Tibial artery (tissue), 4 donors: ENCODE measurements at regions not wholly inside any gene's neighbourhood (a gene's known extent, or its start where the extent isn't known, plus 50 kb on each side); places are given as distances from the start of the nearest gene placed in this dataset.

ENCODE experiments used
- DNase-seq, 2 donors: peaks; one replicate each; pipeline ENCODE4 v3.0.0-alpha.2; 2019
- H3K27ac ChIP-seq, 2 donors: fragments of 200-600 bp; sonication (generic) in 1 of 2; 1 replicate in 1 of 2; 2 replicates in 1 of 2; pipeline ENCODE4 v1.5.1; 2018 to 2019; ENCODE audit warnings: mild to moderate bottlenecking in 1 of 2
- H3K27me3 ChIP-seq, 2 donors: fragments of 200-600 bp; sonication (generic) in 1 of 2; one replicate each; pipeline versions ENCODE4 v1.5.1 to v1.6.0; 2016 to 2019
- H3K36me3 ChIP-seq, 3 donors: fragments of 200-600 bp; sonication (generic) in 2 of 3; one replicate each; pipeline ENCODE4 v1.5.1; 2016 to 2019; ENCODE audit warnings: mild to moderate bottlenecking in 2 of 3
- H3K4me1 ChIP-seq, 4 donors: fragments of 200-600 bp; sonication (generic) in 2 of 4; 1 replicate in 3 of 4; 2 replicates in 1 of 4; pipeline ENCODE4 v1.5.1; 2016 to 2019
- H3K4me3 ChIP-seq, 2 donors: fragments of 200-600 bp; sonication (generic) in 1 of 2; 1 replicate in 1 of 2; 2 replicates in 1 of 2; pipeline ENCODE4 v1.5.1; 2018 to 2019; ENCODE audit warnings: mild to moderate bottlenecking in 2 of 2
- H3K9me3 ChIP-seq, 3 donors: fragments of 200-600 bp; sonication (generic) in 1 of 3; one replicate each; pipeline ENCODE4 v1.5.1; 2016 to 2019
- intact Hi-C: fragments of 100-400 bp; cut with DNase I; formaldehyde crosslinking; loops from one replicate; pipeline ENCODE4 v1.15.0; 2023; ENCODE audit warnings: low total_unique reads
- TF ChIP-seq, protein P1 (sequence below), 2 experiments: fragments of 200-600 bp in 1 of 2; fragments of 450-650 bp in 1 of 2; IDR thresholded peaks; one replicate each; pipeline ENCODE4 v1.5.1; 2017 to 2019; ENCODE audit warnings: antibody characterized with exemption in 2 of 2, mild to moderate bottlenecking in 1 of 2, moderate library complexity in 1 of 2

DNA sequence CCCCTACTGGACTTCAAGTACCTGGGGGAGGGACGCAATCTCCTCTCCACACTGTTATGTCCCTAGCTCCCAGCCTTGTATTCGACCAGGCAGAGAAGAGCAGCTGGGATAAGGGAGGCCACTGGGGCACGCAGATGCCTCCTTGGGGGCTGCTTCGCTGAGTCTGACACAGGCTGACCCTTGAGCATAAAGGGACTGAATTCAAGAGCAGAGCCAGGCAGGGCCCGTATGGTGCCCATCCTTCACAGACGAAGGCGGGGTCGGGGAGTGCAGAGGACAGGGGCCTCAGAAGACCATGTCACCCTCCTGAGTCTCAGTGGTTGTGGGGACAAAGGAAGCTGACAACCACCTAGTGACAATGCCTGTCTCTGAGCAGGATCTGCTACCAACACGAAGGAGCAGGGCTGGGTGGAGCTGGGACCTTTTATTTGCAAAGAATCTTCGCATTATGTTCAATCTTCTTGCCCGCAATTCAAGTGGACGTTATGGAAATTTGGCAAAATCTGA lies 124.6 kb downstream of the TUBA3C start:
- DNase-seq, result no peak
- H3K9me3 ChIP-seq, result peaks cover 0 to 3% (median 0%) of the 10 kb centered on the region in 3 donors
- TF ChIP-seq, protein P1, sequence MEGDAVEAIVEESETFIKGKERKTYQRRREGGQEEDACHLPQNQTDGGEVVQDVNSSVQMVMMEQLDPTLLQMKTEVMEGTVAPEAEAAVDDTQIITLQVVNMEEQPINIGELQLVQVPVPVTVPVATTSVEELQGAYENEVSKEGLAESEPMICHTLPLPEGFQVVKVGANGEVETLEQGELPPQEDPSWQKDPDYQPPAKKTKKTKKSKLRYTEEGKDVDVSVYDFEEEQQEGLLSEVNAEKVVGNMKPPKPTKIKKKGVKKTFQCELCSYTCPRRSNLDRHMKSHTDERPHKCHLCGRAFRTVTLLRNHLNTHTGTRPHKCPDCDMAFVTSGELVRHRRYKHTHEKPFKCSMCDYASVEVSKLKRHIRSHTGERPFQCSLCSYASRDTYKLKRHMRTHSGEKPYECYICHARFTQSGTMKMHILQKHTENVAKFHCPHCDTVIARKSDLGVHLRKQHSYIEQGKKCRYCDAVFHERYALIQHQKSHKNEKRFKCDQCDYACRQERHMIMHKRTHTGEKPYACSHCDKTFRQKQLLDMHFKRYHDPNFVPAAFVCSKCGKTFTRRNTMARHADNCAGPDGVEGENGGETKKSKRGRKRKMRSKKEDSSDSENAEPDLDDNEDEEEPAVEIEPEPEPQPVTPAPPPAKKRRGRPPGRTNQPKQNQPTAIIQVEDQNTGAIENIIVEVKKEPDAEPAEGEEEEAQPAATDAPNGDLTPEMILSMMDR (IDR thresholded peaks at IDR 0.05), result no peak

DNA sequence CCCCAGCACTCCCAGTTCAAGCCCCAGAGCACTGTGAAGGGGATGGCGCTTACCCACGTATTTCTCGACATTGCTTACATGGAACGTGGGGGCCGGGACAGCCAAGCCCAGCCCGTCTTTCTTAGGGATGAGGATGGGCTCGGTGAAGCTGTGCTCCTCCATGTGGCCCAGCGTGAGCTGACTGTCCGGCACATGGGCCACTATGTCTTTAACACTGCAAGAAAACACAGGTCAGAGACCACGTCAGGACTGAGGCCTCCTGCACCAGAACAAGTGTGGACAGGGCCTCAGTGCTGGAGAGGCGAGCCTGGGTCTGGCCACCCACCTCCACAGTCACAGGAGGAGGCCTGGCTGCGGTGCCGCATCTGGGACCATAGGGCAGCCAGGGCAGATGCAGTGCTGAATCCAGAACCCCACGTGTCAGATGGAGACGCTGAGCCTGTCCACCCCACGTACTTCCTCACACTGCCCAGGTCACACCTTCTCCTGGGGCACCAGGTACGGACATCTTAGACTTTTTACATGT lies 125.2 kb downstream of the TUBA3C start:
- Histone ChIP-seq H3K36me3 (no peaks in the 10 kb centered on the region), H3K4me3 (no peak overlapping the region), H3K9me3 (peaks cover 0 to 3% (median 0%) of the 10 kb centered on the region in 3 donors), H3K27me3 (no peaks in the 10 kb centered on the region), H3K27ac (no peak overlapping the region), H3K4me1 (no peaks in the 10 kb centered on the region)
- no peak for DNase-seq
- TF ChIP-seq, protein P1 (IDR thresholded peaks at IDR 0.05), result no peak
- intact Hi-C loops, result no loop called here

More for the DNA sequence above, 124.6 kb downstream of the TUBA3C start:
- H3K27ac ChIP-seq, result no peak overlapping the region
- H3K4me3 ChIP-seq, result no peak overlapping the region
- no peaks in the 10 kb centered on the region for H3K36me3 ChIP-seq
- intact Hi-C loops, result no loop called here
- H3K27me3 ChIP-seq, result no peaks in the 10 kb centered on the region
- no peaks in the 10 kb centered on the region for H3K4me1 ChIP-seq

DNA sequence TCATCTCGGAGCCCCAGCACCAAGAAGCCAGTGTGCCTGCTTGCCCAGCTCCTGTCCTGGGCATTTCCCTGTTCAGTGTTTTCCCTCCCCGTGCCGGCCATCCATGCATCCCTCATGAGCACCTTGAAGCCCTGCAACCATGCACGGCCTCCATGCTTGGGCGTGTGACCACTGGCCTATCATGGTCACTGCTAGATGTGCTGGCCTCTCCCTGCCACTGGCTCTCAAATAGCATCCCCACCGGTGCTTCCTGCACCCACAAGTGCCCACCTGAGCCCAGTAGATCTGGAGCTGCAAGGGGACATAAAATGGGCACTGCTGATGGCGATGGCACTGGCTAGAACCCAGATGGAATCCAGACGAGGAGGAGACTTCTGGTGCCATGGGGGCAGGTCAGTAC lies 126.0 kb downstream of the TUBA3C start:
- intact Hi-C loops, result no loop called here
- peaks cover 0 to 3% (median 0%) of the 10 kb centered on the region in 3 donors for H3K9me3 ChIP-seq

DNA sequence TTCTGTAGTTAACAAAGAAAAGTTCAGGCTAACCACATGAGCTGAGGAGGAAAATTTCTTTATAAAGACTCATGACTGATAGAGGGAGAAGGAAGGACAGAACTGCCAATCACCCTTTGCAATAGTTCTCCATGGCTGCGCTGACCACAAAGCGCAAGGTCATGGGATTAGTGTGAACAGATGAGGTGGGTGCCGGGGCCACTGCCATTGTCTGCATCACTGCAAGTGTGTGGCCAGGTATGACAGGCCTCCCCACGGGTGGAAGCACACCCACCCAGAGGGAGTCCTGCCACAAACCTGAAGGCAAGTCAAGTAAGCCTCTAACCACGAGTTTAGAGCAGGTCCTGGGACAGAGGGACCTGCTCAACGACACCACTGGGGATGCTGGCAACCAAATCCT lies 128.1 kb downstream of the TUBA3C start:
- Histone ChIP-seq H3K9me3 (no peaks in the 10 kb centered on the region), H3K4me3 (no peak overlapping the region), H3K27ac (no peak overlapping the region), H3K4me1 (no peaks in the 10 kb centered on the region), H3K27me3 (no peaks in the 10 kb centered on the region), H3K36me3 (no peaks in the 10 kb centered on the region)
- DNase-seq, result no peak
- TF ChIP-seq, protein P1 (IDR thresholded peaks at IDR 0.05), result no peak
- intact Hi-C loops, result no loop called here

More for the DNA sequence above, 126.0 kb downstream of the TUBA3C start:
- no peaks in the 10 kb centered on the region for H3K4me1 ChIP-seq
- TF ChIP-seq, protein P1 (IDR thresholded peaks at IDR 0.05), result no peak
- H3K27ac ChIP-seq, result no peak overlapping the region
- H3K4me3 ChIP-seq, result no peak overlapping the region
- no peaks in the 10 kb centered on the region for H3K36me3 ChIP-seq
- no peak for DNase-seq
- no peaks in the 10 kb centered on the region for H3K27me3 ChIP-seq

DNA sequence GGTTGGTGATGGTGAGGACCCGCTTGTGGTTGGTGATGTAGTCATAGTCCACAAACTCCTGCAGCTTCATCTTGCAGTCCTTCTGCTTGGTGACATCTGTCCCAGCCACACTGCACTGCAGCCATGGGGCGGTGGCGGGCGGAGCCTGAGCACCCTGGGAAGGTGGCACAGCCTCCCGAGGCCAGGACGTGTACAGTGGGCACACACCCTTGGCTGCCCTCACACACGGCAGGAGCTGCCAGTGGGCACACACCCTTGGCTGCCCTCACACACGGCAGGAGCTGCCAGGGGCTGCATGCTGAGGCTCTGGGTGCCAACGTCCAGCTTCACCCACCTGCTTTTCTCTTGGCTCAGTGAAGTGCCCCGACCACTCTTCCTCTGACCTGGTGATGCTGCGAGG lies 128.7 kb downstream of the TUBA3C start:
- Histone ChIP-seq H3K9me3 (no peaks in the 10 kb centered on the region), H3K4me3 (no peak overlapping the region), H3K4me1 (no peaks in the 10 kb centered on the region), H3K27me3 (no peaks in the 10 kb centered on the region), H3K27ac (no peak overlapping the region), H3K36me3 (no peaks in the 10 kb centered on the region)
- intact Hi-C loops, result no loop called here
- no peak for DNase-seq
- TF ChIP-seq, protein P1 (IDR thresholded peaks at IDR 0.05), result no peak

DNA sequence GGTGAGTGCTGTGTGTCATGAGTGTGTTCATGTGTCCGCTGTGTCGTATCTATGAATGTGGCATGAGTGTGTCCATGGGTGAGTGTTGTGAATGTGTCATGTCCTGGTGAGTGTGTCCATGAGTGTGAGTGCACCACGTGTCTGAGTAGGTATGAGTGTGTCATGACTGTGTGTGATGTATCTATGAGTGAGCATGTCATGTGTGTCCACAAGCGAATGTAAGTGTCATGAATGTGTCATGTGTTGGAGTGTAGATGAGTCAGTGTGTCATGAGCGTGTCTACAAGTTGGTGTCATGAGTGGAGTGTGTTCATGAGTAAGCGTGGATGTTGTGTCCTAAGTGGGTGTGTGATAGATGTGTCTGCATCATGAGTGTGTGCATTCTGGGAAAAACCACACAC lies 129.4 kb downstream of the TUBA3C start:
- TF ChIP-seq, protein P1 (IDR thresholded peaks at IDR 0.05), result no peak
- no peaks in the 10 kb centered on the region for H3K4me1 ChIP-seq
- intact Hi-C loops, result no loop called here
- no peak for DNase-seq
- H3K4me3 ChIP-seq, result no peak overlapping the region
- H3K27me3 ChIP-seq, result no peaks in the 10 kb centered on the region
- H3K9me3 ChIP-seq, result no peaks in the 10 kb centered on the region
- H3K36me3 ChIP-seq, result no peaks in the 10 kb centered on the region
- H3K27ac ChIP-seq, result no peak overlapping the region
